ENCODE measurements at regions not wholly inside any gene's neighbourhood (a gene's known extent, or its start where the extent isn't known, plus 50 kb on each side); places are given as distances from the start of the nearest gene placed in this dataset.

GRCh38 chr11:17157761-17158160, 50.0 kb downstream of the PIK3C2A start:
- no peaks in the 10 kb centered on the region for H3K4me1 ChIP-seq (ENCODE audit: control insufficient read depth, insufficient read depth, low read length)
- no CpG with 5 or more reads among the region's 4 CpGs for WGBS (ENCODE audit: insufficient coverage)
- no peak overlapping the region for H3K4me3 ChIP-seq (ENCODE audit: low read length)
- no peak overlapping the region for H3K27ac ChIP-seq (ENCODE audit: low read length)
- peaks cover 3% of the 10 kb centered on the region for H3K36me3 ChIP-seq (ENCODE audit: control insufficient read depth, insufficient read depth, low read length)
- peak; percentile 66 for DNase-seq
- H3K27me3 ChIP-seq (ENCODE audit: control insufficient read depth, insufficient read depth, low read length): no peaks in the 10 kb centered on the region
- H3K9me3 ChIP-seq (replicated peaks; ENCODE audit: control insufficient read depth, low read depth, low read length): no peaks in the 10 kb centered on the region

GRCh38 chr11:17156283-17156682, 51.5 kb downstream of the PIK3C2A start:
- H3K4me1 ChIP-seq (ENCODE audit: control insufficient read depth, insufficient read depth, low read length): no peaks in the 10 kb centered on the region
- H3K9me3 ChIP-seq (replicated peaks; ENCODE audit: control insufficient read depth, low read depth, low read length): no peaks in the 10 kb centered on the region
- DNase-seq: no peak
- no peaks in the 10 kb centered on the region for H3K27me3 ChIP-seq (ENCODE audit: control insufficient read depth, insufficient read depth, low read length)
- 78% methylated on average over 1 of the region's 2 CpGs for WGBS (ENCODE audit: insufficient coverage)
- H3K36me3 ChIP-seq (ENCODE audit: control insufficient read depth, insufficient read depth, low read length): peaks cover 3% of the 10 kb centered on the region
- no peak overlapping the region for H3K27ac ChIP-seq (ENCODE audit: low read length)
- no peak overlapping the region for H3K4me3 ChIP-seq (ENCODE audit: low read length)

- H3K9me3 ChIP-seq (replicated peaks; ENCODE audit: control insufficient read depth, low read depth, low read length): no peaks in the 10 kb centered on the region
- H3K27me3 ChIP-seq (ENCODE audit: control insufficient read depth, insufficient read depth, low read length): no peaks in the 10 kb centered on the region
- H3K36me3 ChIP-seq (ENCODE audit: control insufficient read depth, insufficient read depth, low read length): peaks cover 3% of the 10 kb centered on the region
- no peak overlapping the region for H3K4me3 ChIP-seq (ENCODE audit: low read length)
- peak; percentile 16 for DNase-seq
- no peak overlapping the region for H3K27ac ChIP-seq (ENCODE audit: low read length)
- no CpG with 5 or more reads among the region's 1 CpG for WGBS (ENCODE audit: insufficient coverage)
- no peaks in the 10 kb centered on the region for H3K4me1 ChIP-seq (ENCODE audit: control insufficient read depth, insufficient read depth, low read length)
These were observed 53.2 kb downstream of the PIK3C2A start for GRCh38 chr11:17154409-17155159.

GRCh38 chr11:17153757-17154156, 54.0 kb downstream of the PIK3C2A start:
- H3K36me3 ChIP-seq (ENCODE audit: control insufficient read depth, insufficient read depth, low read length): peaks cover 3% of the 10 kb centered on the region
- no peak for DNase-seq
- no peaks in the 10 kb centered on the region for H3K4me1 ChIP-seq (ENCODE audit: control insufficient read depth, insufficient read depth, low read length)
- no peak overlapping the region for H3K27ac ChIP-seq (ENCODE audit: low read length)
- H3K4me3 ChIP-seq (ENCODE audit: low read length): no peak overlapping the region
- H3K27me3 ChIP-seq (ENCODE audit: control insufficient read depth, insufficient read depth, low read length): no peaks in the 10 kb centered on the region
- no peaks in the 10 kb centered on the region for H3K9me3 ChIP-seq (replicated peaks; ENCODE audit: control insufficient read depth, low read depth, low read length)
- WGBS (ENCODE audit: insufficient coverage): no CpG with 5 or more reads among the region's 2 CpGs

GRCh38 chr11:17152306-17152705, 55.5 kb downstream of the PIK3C2A start:
- Histone ChIP-seq H3K4me1 (ENCODE audit: control insufficient read depth, insufficient read depth, low read length) (no peaks in the 10 kb centered on the region), H3K27ac (ENCODE audit: low read length) (no peak overlapping the region), H3K36me3 (ENCODE audit: control insufficient read depth, insufficient read depth, low read length) (peaks cover 3% of the 10 kb centered on the region), H3K4me3 (ENCODE audit: low read length) (no peak overlapping the region), H3K27me3 (ENCODE audit: control insufficient read depth, insufficient read depth, low read length) (no peaks in the 10 kb centered on the region), H3K9me3 (replicated peaks; ENCODE audit: control insufficient read depth, low read depth, low read length) (no peaks in the 10 kb centered on the region)
- no CpG with 5 or more reads among the region's 1 CpG for WGBS (ENCODE audit: insufficient coverage)
- DNase-seq: no peak

- H3K4me3 ChIP-seq (ENCODE audit: low read length): no peak overlapping the region
- no peaks in the 10 kb centered on the region for H3K4me1 ChIP-seq (ENCODE audit: control insufficient read depth, insufficient read depth, low read length)
- H3K27me3 ChIP-seq (ENCODE audit: control insufficient read depth, insufficient read depth, low read length): no peaks in the 10 kb centered on the region
- H3K9me3 ChIP-seq (replicated peaks; ENCODE audit: control insufficient read depth, low read depth, low read length): no peaks in the 10 kb centered on the region
- H3K27ac ChIP-seq (ENCODE audit: low read length): no peak overlapping the region
- WGBS (ENCODE audit: insufficient coverage): no CpG with 5 or more reads among the region's 2 CpGs
- H3K36me3 ChIP-seq (ENCODE audit: control insufficient read depth, insufficient read depth, low read length): peaks cover 4% of the 10 kb centered on the region
- DNase-seq: no peak
These were observed 57.3 kb downstream of the PIK3C2A start for GRCh38 chr11:17150521-17150920.

- DNase-seq: no peak
- H3K36me3 ChIP-seq (ENCODE audit: control insufficient read depth, insufficient read depth, low read length): peaks cover 6% of the 10 kb centered on the region
- H3K27me3 ChIP-seq (ENCODE audit: control insufficient read depth, insufficient read depth, low read length): no peaks in the 10 kb centered on the region
- no peak overlapping the region for H3K4me3 ChIP-seq (ENCODE audit: low read length)
- H3K27ac ChIP-seq (ENCODE audit: low read length): no peak overlapping the region
- no peaks in the 10 kb centered on the region for H3K4me1 ChIP-seq (ENCODE audit: control insufficient read depth, insufficient read depth, low read length)
- no peaks in the 10 kb centered on the region for H3K9me3 ChIP-seq (replicated peaks; ENCODE audit: control insufficient read depth, low read depth, low read length)
These were observed 59.2 kb downstream of the PIK3C2A start for GRCh38 chr11:17148536-17148935.

- Histone ChIP-seq H3K27ac (ENCODE audit: low read length) (no peak overlapping the region), H3K27me3 (ENCODE audit: control insufficient read depth, insufficient read depth, low read length) (no peaks in the 10 kb centered on the region), H3K36me3 (ENCODE audit: control insufficient read depth, insufficient read depth, low read length) (peaks cover 11% of the 10 kb centered on the region), H3K4me3 (ENCODE audit: low read length) (no peak overlapping the region), H3K4me1 (ENCODE audit: control insufficient read depth, insufficient read depth, low read length) (no peaks in the 10 kb centered on the region), H3K9me3 (replicated peaks; ENCODE audit: control insufficient read depth, low read depth, low read length) (no peaks in the 10 kb centered on the region)
- peak; percentile 31 for DNase-seq
These were observed 61.8 kb downstream of the PIK3C2A start for GRCh38 chr11:17145972-17146371.

- WGBS (ENCODE audit: insufficient coverage): 100% methylated on average over 1 of the region's 2 CpGs
- no peak for DNase-seq
- Histone ChIP-seq H3K4me3 (ENCODE audit: low read length) (no peak overlapping the region), H3K4me1 (ENCODE audit: control insufficient read depth, insufficient read depth, low read length) (no peaks in the 10 kb centered on the region), H3K36me3 (ENCODE audit: control insufficient read depth, insufficient read depth, low read length) (peaks cover 18% of the 10 kb centered on the region), H3K27ac (ENCODE audit: low read length) (no peak overlapping the region), H3K9me3 (replicated peaks; ENCODE audit: control insufficient read depth, low read depth, low read length) (no peaks in the 10 kb centered on the region), H3K27me3 (ENCODE audit: control insufficient read depth, insufficient read depth, low read length) (no peaks in the 10 kb centered on the region)
These were observed 65.0 kb upstream of the RPS13 start for GRCh38 chr11:17142450-17142849.

GRCh38 chr11:17141156-17141555, 63.7 kb upstream of the RPS13 start:
- H3K9me3 ChIP-seq (replicated peaks; ENCODE audit: control insufficient read depth, low read depth, low read length): no peaks in the 10 kb centered on the region
- no peak for DNase-seq
- 71% methylated on average over 1 of the region's 5 CpGs for WGBS (ENCODE audit: insufficient coverage)
- H3K4me3 ChIP-seq (ENCODE audit: low read length): no peak overlapping the region
- H3K27ac ChIP-seq (ENCODE audit: low read length): no peak overlapping the region
- no peaks in the 10 kb centered on the region for H3K27me3 ChIP-seq (ENCODE audit: control insufficient read depth, insufficient read depth, low read length)
- peaks cover 16% of the 10 kb centered on the region for H3K36me3 ChIP-seq (ENCODE audit: control insufficient read depth, insufficient read depth, low read length)
- no peaks in the 10 kb centered on the region for H3K4me1 ChIP-seq (ENCODE audit: control insufficient read depth, insufficient read depth, low read length)

- WGBS (ENCODE audit: insufficient coverage): 100% methylated on average over 2 of the region's 4 CpGs
- no peak for DNase-seq
- no peak overlapping the region for H3K4me3 ChIP-seq (ENCODE audit: low read length)
- H3K4me1 ChIP-seq (ENCODE audit: control insufficient read depth, insufficient read depth, low read length): no peaks in the 10 kb centered on the region
- no peaks in the 10 kb centered on the region for H3K9me3 ChIP-seq (replicated peaks; ENCODE audit: control insufficient read depth, low read depth, low read length)
- peaks cover 23% of the 10 kb centered on the region for H3K36me3 ChIP-seq (ENCODE audit: control insufficient read depth, insufficient read depth, low read length)
- no peaks in the 10 kb centered on the region for H3K27me3 ChIP-seq (ENCODE audit: control insufficient read depth, insufficient read depth, low read length)
- no peak overlapping the region for H3K27ac ChIP-seq (ENCODE audit: low read length)
These were observed 61.1 kb upstream of the RPS13 start for GRCh38 chr11:17138562-17138961.
